ENCODE measurements at regions not wholly inside any gene's neighbourhood (a gene's known extent, or its start where the extent isn't known, plus 50 kb on each side); places are given as distances from the start of the nearest gene placed in this dataset.

GRCh38 chr7:24411226-24411625, 127.2 kb downstream of the NPY start:
- no peak overlapping the region for H3K4me3 ChIP-seq (ENCODE audit: low read length)
- DNase-seq (ENCODE audit: low read depth): no peak
- no peak for TF ChIP-seq CTCF (conservative IDR thresholded peaks at IDR 0.05; ENCODE audit: low read depth, low read length)

GRCh38 chr7:24417526-24418120, 133.6 kb downstream of the NPY start:
- no peak for TF ChIP-seq CTCF (conservative IDR thresholded peaks at IDR 0.05; ENCODE audit: low read depth, low read length)
- DNase-seq (ENCODE audit: low read depth): no peak
- H3K4me3 ChIP-seq (ENCODE audit: low read length): no peak overlapping the region

GRCh38 chr7:24419077-24419476, 135.1 kb downstream of the NPY start:
- DNase-seq (ENCODE audit: low read depth): no peak
- H3K4me3 ChIP-seq (ENCODE audit: low read length): no peak overlapping the region
- TF ChIP-seq CTCF (conservative IDR thresholded peaks at IDR 0.05; ENCODE audit: low read depth, low read length): no peak

- no peak for DNase-seq (ENCODE audit: low read depth)
- no peak overlapping the region for H3K4me3 ChIP-seq (ENCODE audit: low read length)
- no peak for TF ChIP-seq CTCF (conservative IDR thresholded peaks at IDR 0.05; ENCODE audit: low read depth, low read length)
Observed at GRCh38 chr7:24419511-24419910, 135.5 kb downstream of the NPY start.

- H3K4me3 ChIP-seq (ENCODE audit: low read length): no peak overlapping the region
- no peak for DNase-seq (ENCODE audit: low read depth)
- no peak for TF ChIP-seq CTCF (conservative IDR thresholded peaks at IDR 0.05; ENCODE audit: low read depth, low read length)
Observed at GRCh38 chr7:24422441-24423010, 138.5 kb downstream of the NPY start.

- H3K4me3 ChIP-seq (ENCODE audit: low read length): no peak overlapping the region
- no peak for DNase-seq (ENCODE audit: low read depth)
- no peak for TF ChIP-seq CTCF (conservative IDR thresholded peaks at IDR 0.05; ENCODE audit: low read depth, low read length)
Observed at GRCh38 chr7:24425664-24426063, 141.7 kb downstream of the NPY start.

GRCh38 chr7:24427048-24427447, 143.1 kb downstream of the NPY start:
- H3K4me3 ChIP-seq (ENCODE audit: low read length): no peak overlapping the region
- no peak for TF ChIP-seq CTCF (conservative IDR thresholded peaks at IDR 0.05; ENCODE audit: low read depth, low read length)
- DNase-seq (ENCODE audit: low read depth): no peak

Measured in retinal pigment epithelial cell (primary cell).